RWPE1 (cell line): ENCODE measurements at regions not wholly inside any gene's neighbourhood (a gene's known extent, or its start where the extent isn't known, plus 50 kb on each side); places are given as distances from the start of the nearest gene placed in this dataset.

ENCODE experiments used
- CTCF ChIA-PET: fragments of 350-600 bp; sonication (Branson Sonifier 250); formaldehyde crosslinking; extraction: SDS; loops from one replicate; lab custom pipeline; 2021; lab: Yijun Ruan, JAX
- POLR2A ChIA-PET: fragments of 400-600 bp; formaldehyde crosslinking; extraction: SDS; loops from one replicate; lab custom pipeline; 2020; ENCODE audit warnings: antibody characterized with exemption; ENCODE audit not compliant: low non-redundant PET; lab: Yijun Ruan, JAX
- DNase-seq: peaks from one replicate; pipeline ENCODE4 v3.0.0; 2012; ENCODE audit warnings: low spot score
- H3K27ac ChIP-seq: fragments of 450-650 bp; 2 replicates; pipeline ENCODE4 v1.5.1; 2017
- CTCF ChIP-seq: fragments of 450-650 bp; conservative IDR thresholded peaks from 2 replicates; pipeline ENCODE4 v1.5.1; 2017; ENCODE audit warnings: low read depth, mild to moderate bottlenecking

GRCh38 chr16:50899951-50900350, 158.1 kb downstream of the CYLD start:
- CTCF ChIA-PET = no interaction called here
- POLR2A ChIA-PET = no interaction called here
- DNase-seq = no peak
- no peak overlapping the region for H3K27ac ChIP-seq
- TF ChIP-seq CTCF = no peak

GRCh38 chr16:50889746-50890145, 147.9 kb downstream of the CYLD start:
- CTCF ChIA-PET = no interaction called here
- no peak for DNase-seq
- no peak for TF ChIP-seq CTCF
- no peak overlapping the region for H3K27ac ChIP-seq
- POLR2A ChIA-PET = no interaction called here

GRCh38 chr16:50889276-50889675, 147.4 kb downstream of the CYLD start:
- H3K27ac ChIP-seq = no peak overlapping the region
- TF ChIP-seq CTCF = no peak
- CTCF ChIA-PET = interaction anchor here (0.6 kb wide), 1 partner anchor 114 kb away, joined by 3 read pairs; no protein-coding TSS in a partner anchor
- POLR2A ChIA-PET = no interaction called here
- no peak for DNase-seq

GRCh38 chr16:50888486-50889261, 146.8 kb downstream of the CYLD start:
- ChIA-PET POLR2A (no interaction called here), CTCF (interaction anchor here (0.6 kb wide), 1 partner anchor 115 kb away, joined by 3 read pairs; no protein-coding TSS in a partner anchor)
- DNase-seq = no peak
- TF ChIP-seq CTCF = no peak
- H3K27ac ChIP-seq = no peak overlapping the region

- no peak for TF ChIP-seq CTCF
- H3K27ac ChIP-seq = no peak overlapping the region
- CTCF ChIA-PET = no interaction called here
- DNase-seq = no peak
- POLR2A ChIA-PET = no interaction called here
These were observed 145.8 kb downstream of the CYLD start for GRCh38 chr16:50887500-50888298.

- CTCF ChIA-PET = interaction anchor here (0.6 to 0.8 kb wide), 3 partner anchors 22 to 564 kb away, joined by 3 to 5 read pairs (median 3); no protein-coding TSS in a partner anchor
These were observed 142.4 kb downstream of the CYLD start for GRCh38 chr16:50884066-50884860.

More at GRCh38 chr16:50884066-50884860, 142.4 kb downstream of the CYLD start:
- TF ChIP-seq CTCF = 0 out of 2 replicates have a peak, but pooled peaks have one; percentile 21
- no peak overlapping the region for H3K27ac ChIP-seq
- no peak for DNase-seq
- POLR2A ChIA-PET = no interaction called here
